Kidney epithelial cell (primary cell): ENCODE measurements at regions not wholly inside any gene's neighbourhood (a gene's known extent, or its start where the extent isn't known, plus 50 kb on each side); places are given as distances from the start of the nearest gene placed in this dataset.
"Not testable (repeated sequence)": the region's sequence is repeated elsewhere in the genome, so short reads cannot be mapped to it uniquely, and the experiment has no call there.

ENCODE experiments used
- DNase-seq: peaks from one replicate; pipeline ENCODE4 v3.0.0-alpha.2; 2010; ENCODE audit warnings: low read depth
- H3K27me3 ChIP-seq: 2 replicates; pipeline ENCODE4 v1.6.0; 2011; ENCODE audit warnings: low read length; ENCODE audit not compliant: control insufficient read depth, insufficient read depth
- H3K36me3 ChIP-seq: 2 replicates; pipeline ENCODE4 v1.5.1; 2011; ENCODE audit warnings: low read length; ENCODE audit not compliant: control insufficient read depth, insufficient read depth
- H3K4me3 ChIP-seq: 2 replicates; pipeline ENCODE4 v1.5.1; 2011; ENCODE audit warnings: low read depth, mild to moderate bottlenecking, control low read depth, low read length
- TF ChIP-seq, protein P1 (sequence below): IDR thresholded peaks from 2 replicates; pipeline ENCODE4 v1.5.1; 2011; ENCODE audit warnings: mild to moderate bottlenecking, moderate library complexity, low read length, control low read depth, inconsistent platforms; ENCODE audit not compliant: insufficient read depth, poor library complexity, severe bottlenecking

DNA sequence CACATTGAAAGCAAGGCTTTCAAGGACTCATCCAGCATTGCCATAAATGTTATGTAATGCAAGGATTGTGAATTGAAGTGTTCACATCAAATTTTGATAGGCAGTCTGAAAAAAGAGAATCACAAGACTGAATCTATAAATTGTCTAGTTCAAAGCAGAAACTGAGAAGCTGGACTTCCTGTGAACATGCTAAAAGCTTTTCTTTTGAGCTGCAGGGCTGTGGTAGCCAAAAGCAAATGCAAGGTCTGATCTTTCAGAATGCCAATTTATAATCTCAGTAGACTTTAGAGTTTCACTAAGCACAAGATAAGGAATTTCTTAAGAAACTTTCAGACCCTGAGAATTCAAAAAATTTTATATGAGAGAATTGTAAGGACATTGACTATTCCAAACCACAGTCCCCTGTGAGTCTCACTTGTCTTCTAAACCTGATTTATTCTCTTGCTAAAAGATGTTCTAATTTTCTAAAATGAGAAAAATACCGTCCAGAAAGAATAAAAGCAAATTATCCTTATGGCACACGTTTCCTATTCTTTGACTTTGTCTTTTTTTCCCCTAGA is 1700.3 kb downstream of the OTOL1 start:
- Histone ChIP-seq H3K4me3 (no peak overlapping the region), H3K27me3 (no peaks in the 10 kb centered on the region), H3K36me3 (no peaks in the 10 kb centered on the region)
- TF ChIP-seq, protein P1, sequence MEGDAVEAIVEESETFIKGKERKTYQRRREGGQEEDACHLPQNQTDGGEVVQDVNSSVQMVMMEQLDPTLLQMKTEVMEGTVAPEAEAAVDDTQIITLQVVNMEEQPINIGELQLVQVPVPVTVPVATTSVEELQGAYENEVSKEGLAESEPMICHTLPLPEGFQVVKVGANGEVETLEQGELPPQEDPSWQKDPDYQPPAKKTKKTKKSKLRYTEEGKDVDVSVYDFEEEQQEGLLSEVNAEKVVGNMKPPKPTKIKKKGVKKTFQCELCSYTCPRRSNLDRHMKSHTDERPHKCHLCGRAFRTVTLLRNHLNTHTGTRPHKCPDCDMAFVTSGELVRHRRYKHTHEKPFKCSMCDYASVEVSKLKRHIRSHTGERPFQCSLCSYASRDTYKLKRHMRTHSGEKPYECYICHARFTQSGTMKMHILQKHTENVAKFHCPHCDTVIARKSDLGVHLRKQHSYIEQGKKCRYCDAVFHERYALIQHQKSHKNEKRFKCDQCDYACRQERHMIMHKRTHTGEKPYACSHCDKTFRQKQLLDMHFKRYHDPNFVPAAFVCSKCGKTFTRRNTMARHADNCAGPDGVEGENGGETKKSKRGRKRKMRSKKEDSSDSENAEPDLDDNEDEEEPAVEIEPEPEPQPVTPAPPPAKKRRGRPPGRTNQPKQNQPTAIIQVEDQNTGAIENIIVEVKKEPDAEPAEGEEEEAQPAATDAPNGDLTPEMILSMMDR: no peak
- no peak for DNase-seq

DNA sequence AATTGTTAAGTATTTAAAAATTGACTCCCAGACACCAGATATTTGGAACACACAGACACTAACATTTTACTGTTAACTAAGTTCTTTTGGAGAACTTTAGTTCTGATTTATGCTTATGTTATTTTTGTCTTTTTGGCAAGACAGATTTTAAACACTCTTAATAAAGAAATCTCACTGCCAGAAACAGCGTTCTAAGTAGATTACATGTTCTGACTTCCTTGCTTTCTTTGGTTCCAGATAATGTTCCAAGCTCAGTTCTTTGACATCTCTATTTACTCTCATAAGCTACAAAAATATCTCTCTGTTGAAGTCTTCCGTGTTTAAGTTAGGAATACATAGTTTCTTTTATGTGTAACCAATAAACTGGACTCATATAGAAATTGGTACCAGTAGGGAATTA is 1699.6 kb downstream of the OTOL1 start:
- Histone ChIP-seq H3K36me3 (no peaks in the 10 kb centered on the region), H3K4me3 (no peak overlapping the region), H3K27me3 (no peaks in the 10 kb centered on the region)
- TF ChIP-seq, protein P1: no peak
- DNase-seq: no peak

DNA sequence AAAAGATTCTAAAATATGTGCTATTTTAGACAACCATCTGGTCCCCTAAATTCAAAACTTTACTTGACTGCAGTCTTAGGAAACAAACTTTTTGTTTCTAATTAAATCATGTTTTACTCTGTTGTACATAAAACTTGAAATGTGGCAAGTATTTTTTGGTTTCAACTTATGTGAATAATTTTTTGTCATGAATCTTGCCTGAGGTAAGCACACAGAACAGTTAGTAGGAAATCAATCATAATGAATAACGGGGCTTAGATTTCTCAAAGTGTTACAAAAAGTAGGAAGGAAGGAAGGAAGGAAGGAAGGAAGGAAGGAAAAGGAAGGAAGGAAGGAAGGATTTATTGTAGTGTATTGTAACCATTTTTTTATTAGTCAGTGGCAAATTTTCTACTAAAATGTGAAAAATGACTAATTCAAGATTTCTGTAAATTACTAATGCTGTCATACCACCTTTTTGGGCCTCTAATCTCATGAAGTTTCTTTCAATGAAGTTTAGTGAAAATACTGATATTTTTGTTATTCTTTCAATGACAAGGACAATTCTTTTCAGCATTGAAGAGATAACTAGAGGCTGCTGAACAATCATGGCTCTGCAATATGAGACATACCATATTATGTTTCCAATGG is 1689.2 kb downstream of the OTOL1 start:
- TF ChIP-seq, protein P1: no peak
- no peak for DNase-seq
- H3K27me3 ChIP-seq: no peaks in the 10 kb centered on the region
- no peaks in the 10 kb centered on the region for H3K36me3 ChIP-seq
- no peak overlapping the region for H3K4me3 ChIP-seq

DNA sequence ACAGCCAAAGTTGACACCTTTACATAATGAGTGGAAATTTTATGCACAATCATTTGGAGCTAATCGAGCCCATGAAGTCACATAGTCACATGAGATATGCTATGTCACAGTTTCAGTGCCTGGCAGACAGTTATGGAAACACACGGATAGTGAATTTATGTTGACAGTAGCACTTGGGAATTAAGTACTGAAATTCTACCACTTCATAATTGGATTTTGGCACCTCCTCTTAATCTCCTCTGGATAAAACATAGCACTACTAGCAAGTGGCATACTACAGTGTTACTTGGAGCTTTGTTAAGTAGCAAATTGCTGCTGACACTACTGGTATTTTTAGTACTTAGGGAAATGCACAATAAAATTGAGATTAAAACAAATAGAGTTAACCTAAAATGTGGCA is 1679.4 kb downstream of the OTOL1 start:
- TF ChIP-seq, protein P1: no peak
- Histone ChIP-seq H3K27me3 (no peaks in the 10 kb centered on the region), H3K4me3 (no peak overlapping the region), H3K36me3 (no peaks in the 10 kb centered on the region)
- no peak for DNase-seq

DNA sequence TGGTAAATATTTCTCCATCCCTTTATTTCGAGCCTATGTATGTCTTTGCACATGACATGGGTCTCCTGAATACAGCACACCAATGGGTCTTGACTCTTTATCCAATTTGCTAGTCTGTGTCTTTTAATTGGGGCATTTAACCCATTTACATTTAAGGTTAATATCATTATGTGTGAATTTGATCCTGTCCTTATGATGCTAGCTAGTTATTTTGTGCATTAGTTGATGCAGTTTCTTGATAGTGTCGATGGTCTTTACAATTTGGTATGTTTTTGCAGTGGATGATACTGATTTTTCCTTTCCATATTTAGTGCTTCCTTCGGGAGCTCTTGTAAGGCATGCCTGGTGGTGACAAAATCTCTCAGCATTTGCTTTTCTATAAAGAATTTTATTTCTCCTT is 1675.9 kb downstream of the OTOL1 start:
- not testable (repeated sequence) for H3K4me3 ChIP-seq, H3K27me3 ChIP-seq, DNase-seq, H3K36me3 ChIP-seq

DNA sequence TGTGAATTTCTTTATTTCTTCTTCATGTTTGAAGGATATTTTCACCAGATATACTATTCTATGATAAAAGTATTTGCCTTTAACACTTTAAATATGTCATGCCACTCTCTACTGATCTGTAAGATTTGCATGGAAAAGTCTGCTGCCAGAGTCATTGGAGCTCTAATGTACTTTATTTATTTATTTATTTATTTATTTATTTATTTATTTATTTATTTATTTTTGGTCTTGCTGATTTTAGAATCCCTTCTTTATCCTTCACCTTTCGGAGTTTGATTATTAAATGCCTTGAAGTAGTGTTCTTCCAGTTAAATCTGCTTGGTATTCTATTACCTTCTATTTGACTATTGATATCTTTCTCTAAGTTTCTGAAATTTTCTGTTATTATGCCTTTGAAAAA is 1669.6 kb downstream of the OTOL1 start:
- H3K27me3 ChIP-seq: no peaks in the 10 kb centered on the region
- TF ChIP-seq, protein P1: no peak
- no peak for DNase-seq
- no peaks in the 10 kb centered on the region for H3K36me3 ChIP-seq
- no peak overlapping the region for H3K4me3 ChIP-seq
